ENCODE measurements at regions not wholly inside any gene's neighbourhood (a gene's known extent, or its start where the extent isn't known, plus 50 kb on each side); places are given as distances from the start of the nearest gene placed in this dataset.

DNA sequence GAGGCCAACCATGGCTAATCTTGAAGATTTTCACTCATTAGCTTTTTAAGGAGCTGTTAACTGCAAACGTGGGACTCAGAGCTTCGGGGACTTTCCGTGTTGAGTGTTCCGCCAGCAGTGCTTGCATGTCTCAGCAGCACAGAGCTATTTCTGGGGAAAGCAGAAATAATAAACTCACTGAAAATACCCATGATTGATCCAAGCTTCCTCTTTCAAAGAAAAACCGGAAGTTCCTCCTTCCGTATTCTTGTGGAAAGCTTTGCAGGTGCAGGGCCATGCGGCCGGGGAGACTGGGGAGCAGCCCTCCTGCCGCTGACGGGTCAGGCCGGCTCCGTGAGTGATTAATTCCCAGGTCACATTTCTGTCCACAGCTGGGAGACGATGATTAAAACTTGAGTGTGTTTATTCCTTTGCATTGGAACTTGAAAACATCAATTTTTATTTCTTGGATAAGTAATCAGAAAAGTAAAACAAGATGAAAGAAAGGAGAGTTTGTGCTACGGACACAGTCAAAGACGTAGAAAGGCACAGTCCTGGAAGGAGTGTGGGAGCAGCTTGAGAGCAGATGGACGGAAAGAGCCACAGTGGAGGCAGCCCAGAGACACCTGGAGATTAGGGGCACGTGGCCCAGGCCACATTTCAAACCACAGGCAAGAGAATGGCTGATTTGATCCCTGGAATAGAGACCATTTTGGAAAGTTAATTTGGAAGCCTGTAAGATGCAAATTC lies 54.2 kb upstream of the CTDP1 start:
- TF ChIP-seq TAF1 (IDR thresholded peaks at IDR 0.05; ENCODE audit: borderline replicate concordance, low read depth, low read length) (no peak), POLR2A (IDR thresholded peaks at IDR 0.05; ENCODE audit: low read depth, low read length) (0 out of 2 replicates have a peak, but pooled peaks have one; percentile 8), POLR2AphosphoS5 (IDR thresholded peaks at IDR 0.05; ENCODE audit: low read depth, low read length) (no peak)

Data from GM12892 (cell line).